Epithelial cell of proximal tubule (primary cell): ENCODE measurements at regions not wholly inside any gene's neighbourhood (a gene's known extent, or its start where the extent isn't known, plus 50 kb on each side); places are given as distances from the start of the nearest gene placed in this dataset.

ENCODE experiments used
- DNase-seq: peaks from one replicate; pipeline ENCODE4 v3.0.0-alpha.2; 2011; ENCODE audit warnings: low read depth
- H3K4me3 ChIP-seq: 2 replicates; pipeline ENCODE4 v1.5.1; 2011; ENCODE audit warnings: low read depth, mild to moderate bottlenecking, low read length
- TF ChIP-seq, protein P1 (sequence below): conservative IDR thresholded peaks from 2 replicates; pipeline ENCODE4 v1.5.1; 2012; ENCODE audit warnings: low read depth, mild to moderate bottlenecking, low read length

DNA sequence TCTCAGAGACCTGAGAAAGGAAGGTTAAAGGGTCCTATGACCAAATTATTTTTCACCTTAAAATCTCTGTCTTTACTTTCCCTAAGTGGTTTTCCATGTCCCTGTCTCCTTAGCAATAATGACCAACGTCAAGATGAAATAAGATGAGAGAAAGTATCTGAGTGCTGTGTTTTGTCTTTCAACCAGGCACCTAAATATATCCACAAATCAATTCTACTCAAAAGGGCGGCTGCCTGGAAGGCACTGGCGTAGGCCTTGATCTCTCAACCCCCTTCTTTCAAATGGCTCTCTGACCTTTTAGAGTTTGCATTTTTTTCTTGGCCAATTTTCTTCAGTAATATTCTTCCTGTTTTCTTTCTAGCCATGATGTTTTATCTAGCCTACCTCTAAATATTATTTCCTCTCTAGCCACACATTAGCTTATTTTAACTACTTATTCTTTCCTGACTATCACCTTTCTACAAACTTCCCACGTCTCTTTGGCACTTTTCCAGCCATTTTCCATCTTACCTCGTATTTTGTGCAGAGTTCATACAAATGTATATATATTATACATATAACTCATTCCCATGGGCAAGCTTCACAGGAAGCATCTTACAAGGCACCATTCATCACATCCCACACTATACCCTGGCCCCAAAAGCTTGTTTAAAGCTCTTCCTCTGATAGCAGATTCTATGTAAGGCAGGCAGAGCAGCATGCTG, 204.5 kb downstream of the SNX18 start:
- TF ChIP-seq, protein P1, sequence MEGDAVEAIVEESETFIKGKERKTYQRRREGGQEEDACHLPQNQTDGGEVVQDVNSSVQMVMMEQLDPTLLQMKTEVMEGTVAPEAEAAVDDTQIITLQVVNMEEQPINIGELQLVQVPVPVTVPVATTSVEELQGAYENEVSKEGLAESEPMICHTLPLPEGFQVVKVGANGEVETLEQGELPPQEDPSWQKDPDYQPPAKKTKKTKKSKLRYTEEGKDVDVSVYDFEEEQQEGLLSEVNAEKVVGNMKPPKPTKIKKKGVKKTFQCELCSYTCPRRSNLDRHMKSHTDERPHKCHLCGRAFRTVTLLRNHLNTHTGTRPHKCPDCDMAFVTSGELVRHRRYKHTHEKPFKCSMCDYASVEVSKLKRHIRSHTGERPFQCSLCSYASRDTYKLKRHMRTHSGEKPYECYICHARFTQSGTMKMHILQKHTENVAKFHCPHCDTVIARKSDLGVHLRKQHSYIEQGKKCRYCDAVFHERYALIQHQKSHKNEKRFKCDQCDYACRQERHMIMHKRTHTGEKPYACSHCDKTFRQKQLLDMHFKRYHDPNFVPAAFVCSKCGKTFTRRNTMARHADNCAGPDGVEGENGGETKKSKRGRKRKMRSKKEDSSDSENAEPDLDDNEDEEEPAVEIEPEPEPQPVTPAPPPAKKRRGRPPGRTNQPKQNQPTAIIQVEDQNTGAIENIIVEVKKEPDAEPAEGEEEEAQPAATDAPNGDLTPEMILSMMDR = no peak
- no peak overlapping the region for H3K4me3 ChIP-seq
- DNase-seq = no peak

DNA sequence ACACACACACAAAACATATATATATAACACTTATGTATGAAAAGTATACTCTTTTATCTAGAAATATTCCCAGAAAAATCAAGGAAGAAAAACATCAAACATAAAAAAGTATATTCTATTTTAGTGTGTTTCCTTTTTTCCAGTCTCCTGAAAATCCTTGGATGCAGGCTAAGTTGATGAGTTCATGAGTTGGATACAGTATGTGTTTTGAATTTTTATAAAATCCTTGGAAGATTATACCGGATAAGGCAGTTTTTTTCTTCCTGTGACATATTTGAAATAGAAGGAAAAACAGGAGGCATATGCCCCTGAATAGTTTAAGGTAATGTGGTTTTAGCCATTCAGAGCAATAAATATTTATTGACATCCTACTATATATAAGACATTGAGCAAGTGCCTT, 203.6 kb downstream of the SNX18 start:
- TF ChIP-seq, protein P1 = no peak
- no peak overlapping the region for H3K4me3 ChIP-seq
- DNase-seq = no peak

DNA sequence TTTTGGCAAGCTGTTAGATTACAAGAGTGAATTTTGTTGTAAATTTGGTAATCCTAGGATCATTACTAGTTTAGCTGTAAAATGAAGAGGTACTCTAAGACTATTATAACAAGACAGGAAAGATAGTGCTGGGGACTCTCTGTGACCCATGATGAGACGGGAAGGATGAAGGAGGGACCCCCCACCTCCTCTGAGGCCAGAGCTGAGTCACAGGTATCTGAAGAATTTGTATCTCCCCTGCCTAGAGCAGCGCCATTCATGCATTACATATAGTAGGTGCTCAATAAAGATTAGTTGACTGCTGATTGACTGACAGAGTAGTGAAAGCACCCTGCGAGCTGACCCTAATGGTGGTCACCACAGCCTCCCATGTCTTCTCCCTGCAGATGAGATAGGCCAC, 202.8 kb downstream of the SNX18 start:
- DNase-seq = no peak
- TF ChIP-seq, protein P1 = no peak
- H3K4me3 ChIP-seq = no peak overlapping the region

DNA sequence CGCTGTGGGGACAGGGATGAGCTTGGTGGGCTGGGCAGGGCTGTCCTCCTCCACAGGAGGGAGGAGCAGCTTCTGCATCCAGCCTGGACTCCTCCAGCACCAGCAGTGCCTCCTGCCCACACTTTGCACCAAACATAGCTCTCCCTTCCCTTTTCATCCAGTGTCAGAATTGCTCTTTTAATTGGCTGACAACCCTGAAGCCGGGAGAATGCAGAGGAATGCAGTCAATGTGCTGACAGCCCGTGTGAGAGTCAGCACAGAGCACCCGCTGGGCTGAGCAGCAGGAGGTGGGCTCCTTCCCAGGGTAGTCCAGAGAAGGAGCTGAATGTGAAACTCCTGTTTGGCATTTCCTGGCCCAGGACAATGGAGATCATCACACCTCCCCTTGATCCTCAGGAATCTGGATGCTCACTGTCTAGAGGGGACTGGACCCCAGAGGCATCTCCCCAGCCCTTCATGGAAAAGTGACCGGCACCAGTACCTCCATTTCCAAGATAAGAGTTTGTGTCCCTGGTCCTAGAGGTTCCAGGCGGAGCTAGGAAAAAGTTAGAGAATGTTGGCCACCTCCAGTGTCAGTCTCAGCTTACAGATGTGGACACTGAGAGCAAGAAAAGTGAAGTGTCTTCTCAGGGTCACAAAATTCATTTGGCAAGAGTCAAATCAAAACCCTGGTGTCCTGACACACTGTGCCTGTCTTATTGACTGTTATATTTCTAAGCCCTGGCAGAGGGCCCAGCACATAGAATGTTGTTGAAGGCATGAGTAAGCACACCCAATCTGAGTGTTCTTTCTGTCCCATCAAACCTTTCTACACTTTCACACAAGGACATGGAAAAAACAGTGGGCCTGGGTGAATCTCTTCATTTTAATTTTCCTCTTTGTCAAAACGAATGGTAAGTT, 202.1 kb downstream of the SNX18 start:
- no peak for DNase-seq
- TF ChIP-seq, protein P1 = no peak
- H3K4me3 ChIP-seq = no peak overlapping the region

DNA sequence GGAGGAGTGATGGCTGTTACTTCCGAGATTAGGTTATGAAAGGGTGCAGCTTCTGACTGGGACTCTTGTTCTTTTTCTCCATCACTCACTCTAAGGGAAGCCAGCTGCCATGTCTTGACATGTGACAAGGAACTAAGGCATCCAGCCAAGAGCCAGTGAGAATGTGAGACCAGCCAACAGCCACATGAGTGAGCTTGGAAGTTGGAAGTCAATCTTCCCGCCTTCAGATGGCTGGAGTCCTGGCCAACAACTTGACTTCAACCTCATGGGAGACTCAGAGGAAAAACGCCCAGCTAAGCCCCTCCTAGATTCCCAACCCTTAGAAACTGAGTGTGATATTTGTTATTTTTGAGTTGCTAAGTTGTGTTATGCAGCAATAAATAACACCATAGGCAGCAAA, 201.1 kb downstream of the SNX18 start:
- H3K4me3 ChIP-seq = no peak overlapping the region
- DNase-seq = no peak
- TF ChIP-seq, protein P1 = no peak

DNA sequence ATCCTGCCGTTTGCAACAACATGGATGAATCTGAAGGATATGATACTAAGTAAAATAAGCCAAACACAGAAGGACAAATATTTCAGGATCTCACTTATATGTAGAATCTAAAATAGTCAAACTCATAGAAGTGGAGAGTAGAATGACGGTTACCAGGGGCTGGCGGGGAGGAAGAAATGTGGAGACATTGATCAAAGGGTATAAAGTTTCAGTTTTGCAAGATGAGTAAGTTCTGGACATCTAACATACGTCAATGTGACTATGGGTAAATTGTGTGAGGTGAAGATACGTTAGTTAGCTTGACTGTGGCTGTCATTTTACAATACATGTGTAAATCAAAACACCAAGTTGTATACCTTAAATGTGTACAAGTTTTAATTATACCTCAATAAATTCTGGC, 200.3 kb downstream of the SNX18 start:
- no peak for DNase-seq

More for the DNA sequence above, 200.3 kb downstream of the SNX18 start:
- H3K4me3 ChIP-seq = no peak overlapping the region
- TF ChIP-seq, protein P1 = no peak
